Right lung (tissue), 2 donors: ENCODE measurements at regions not wholly inside any gene's neighbourhood (a gene's known extent, or its start where the extent isn't known, plus 50 kb on each side); places are given as distances from the start of the nearest gene placed in this dataset.
"Not testable (repeated sequence)": the region's sequence is repeated elsewhere in the genome, so short reads cannot be mapped to it uniquely, and the experiment has no call there.

ENCODE experiments used
- DNase-seq, 2 donors: peaks; one replicate each; pipeline ENCODE4 v3.0.0-alpha.2; 2013

DNA sequence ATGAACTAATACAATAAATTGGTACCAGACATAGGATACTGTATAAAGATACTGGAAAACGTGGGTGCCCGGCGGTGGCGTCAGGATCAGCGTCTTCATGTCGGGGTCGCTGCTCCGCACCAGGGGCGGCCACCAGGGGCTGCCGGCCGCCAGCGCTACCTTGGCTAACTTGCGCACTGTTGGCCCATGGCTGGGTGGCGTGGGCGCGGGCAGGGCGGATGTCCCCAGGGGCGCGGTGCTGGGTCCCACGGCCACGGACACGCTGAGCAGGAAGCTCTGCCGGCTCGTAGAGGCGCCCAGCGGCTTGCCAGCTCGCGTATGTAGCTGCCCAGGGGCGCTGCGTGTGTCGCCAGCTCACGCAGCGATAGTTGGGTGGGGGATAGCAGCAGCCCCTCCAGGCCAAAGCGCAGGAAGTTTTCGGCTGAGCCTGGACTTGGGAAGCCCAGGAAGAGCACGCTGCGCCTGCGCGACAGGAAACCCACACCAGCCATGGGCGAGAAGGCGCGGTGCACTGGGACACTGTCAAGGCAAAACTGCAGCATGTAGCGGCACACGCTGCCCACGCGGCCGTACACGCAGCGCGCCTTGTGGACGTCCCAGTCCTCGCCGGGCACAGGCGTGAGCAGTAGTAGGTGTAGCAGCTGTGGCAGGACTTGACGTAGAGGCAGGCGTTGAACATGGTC lies 299.9 kb downstream of the CCDC74A start:
- no peak for DNase-seq

DNA sequence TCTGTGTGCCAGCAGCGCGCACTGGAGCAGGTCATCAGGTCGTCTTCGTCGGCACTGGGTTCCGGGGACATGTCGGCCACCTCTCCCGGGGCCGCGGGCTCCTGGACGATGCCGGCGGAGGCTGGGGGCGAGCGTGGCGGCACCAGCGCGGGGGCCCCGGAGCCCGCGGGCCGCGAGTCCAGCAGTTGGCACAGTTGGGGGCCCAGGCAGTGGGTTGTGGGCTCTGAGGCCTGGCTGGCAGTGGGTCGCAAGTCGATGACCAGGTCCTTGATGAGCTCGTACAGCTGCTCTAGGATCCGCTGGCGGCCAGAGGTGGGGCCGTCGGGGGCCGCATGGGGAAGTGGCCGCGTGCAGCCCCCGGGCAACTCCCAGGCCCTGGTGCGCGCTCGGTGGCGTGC lies 300.5 kb downstream of the CCDC74A start:
- DNase-seq: no peak

DNA sequence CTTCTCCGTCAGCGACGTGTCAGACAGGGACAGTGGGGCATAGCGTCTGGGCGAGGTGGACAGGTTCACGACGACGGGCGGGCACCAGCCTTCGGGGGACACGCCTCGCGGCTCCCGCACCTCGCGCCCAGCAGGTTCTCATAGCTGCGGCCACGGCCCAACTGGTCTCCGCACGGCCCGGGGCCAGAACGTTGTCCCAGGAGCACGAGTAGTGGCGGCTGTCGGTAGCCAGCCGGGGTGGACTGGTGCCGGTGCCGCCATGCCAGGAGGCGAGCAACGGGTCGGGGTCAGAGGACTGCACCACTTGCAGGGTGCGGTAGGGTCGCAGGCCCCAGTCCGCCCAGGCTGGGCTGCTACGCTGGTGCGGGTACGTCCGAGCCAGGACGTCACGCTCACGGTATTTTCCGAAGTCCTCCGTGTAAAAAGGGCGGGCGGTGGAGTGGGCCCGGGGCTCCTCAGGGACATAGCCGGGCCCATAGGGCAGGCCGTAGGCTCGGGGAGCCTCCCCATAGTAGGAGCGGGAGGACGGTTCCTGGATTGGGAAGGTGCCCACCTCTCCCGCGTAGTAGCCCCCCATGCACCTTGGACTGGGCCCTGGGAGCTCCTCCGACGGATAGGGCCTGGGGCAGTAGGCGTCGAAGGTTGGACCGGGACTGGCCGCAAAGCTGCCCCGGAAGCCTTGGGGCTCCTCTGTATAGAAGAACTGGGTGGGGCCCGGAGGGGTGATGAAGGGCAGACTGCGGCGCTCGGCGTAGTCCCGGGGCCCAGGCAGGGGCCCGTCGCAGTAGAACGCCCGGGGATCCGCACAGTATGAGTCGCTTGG lies 301.2 kb downstream of the CCDC74A start:
- DNase-seq: not testable (repeated sequence)

DNA sequence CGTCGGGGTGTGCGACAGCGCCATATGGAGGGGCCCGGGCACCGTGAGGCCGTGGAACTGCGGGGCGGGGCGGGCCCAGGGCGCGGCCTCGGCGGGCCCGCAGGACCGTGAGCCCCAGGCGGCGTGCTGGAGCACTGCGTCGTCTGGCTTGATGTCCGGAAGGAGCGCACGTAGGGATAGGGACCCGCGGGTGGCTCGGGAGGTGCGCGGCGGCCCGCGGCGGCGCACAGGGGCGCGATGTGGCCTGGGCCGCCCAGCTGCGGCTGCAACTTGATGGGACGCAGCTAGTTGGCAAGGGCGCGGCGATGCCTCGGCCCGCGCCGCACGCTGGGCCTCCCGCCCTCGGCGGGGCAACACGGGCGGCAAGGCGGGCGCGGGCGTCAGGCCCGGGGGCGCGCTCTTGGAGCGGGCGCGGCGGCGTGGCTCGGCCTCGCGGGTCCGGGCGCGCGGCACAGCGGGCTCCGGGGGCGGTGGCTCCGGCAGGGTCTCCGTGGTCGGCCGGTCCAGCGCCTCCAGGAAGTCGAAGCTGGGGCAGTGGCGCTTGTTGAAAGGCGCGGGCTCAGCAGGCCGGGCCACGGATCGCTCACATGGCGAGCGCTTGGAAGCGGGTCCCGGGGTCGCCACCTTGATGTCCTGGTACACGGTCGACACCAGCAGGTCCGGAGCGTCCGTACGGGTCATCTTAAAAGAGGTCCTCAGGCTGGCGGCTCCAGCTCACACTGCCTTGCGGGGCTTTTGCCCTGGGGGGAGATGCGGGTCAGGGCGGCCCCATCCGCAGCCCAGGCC lies 302.0 kb downstream of the CCDC74A start:
- DNase-seq: not testable (repeated sequence)

DNA sequence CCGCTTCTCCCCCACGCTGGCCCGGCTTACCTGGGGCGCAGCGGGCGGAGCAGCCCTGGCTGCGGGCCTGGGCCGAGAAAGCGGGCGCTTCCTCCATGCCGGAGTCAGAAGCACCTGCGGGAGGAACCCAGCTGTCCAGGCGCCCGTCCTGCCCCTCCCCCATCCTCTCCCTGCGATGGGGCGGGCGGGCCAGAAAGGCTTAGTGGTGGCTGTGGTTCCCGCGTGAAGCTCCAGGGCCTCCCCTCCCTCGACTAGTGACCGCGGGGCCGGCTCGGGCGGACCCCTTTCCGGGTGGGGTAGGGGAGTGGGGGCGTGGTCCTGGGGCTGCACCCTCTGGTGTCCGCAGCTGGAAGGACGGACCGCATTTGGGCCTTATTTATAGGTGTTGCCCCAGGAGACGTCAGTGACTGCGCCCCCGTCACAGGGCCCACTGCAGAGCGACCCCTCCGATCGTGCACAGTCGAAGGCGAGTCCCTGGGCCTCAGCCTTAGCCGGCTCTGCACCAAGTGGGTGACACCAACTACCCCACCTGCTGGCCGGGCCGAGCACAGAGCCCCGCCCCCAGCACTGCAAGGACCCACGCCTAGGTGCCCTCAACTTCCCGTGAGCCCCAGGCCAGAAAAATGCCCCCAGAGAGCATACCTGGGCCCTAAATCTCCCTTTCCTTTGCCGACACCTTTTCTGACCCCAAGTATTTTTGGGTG lies 302.7 kb downstream of the CCDC74A start:
- DNase-seq: not testable (repeated sequence)

DNA sequence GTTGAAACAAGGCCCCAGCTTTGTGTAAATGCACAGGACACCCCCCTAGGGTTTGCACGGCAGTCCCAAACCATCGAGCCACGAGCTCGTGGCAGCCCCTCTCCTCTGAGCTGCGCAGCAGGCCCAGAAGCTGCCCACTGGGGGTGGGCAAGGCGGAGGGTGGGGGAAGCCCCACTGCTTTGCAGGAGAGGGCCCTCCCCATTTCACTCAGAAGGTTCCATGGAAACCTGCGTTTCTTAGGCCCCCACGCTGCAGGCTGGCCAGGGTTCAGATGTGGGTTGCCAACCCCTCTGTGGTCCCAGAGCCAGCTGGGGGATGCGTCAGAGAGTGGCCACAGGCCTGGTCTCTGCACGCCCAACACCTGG lies 303.2 kb downstream of the CCDC74A start:
- not testable (repeated sequence) for DNase-seq

DNA sequence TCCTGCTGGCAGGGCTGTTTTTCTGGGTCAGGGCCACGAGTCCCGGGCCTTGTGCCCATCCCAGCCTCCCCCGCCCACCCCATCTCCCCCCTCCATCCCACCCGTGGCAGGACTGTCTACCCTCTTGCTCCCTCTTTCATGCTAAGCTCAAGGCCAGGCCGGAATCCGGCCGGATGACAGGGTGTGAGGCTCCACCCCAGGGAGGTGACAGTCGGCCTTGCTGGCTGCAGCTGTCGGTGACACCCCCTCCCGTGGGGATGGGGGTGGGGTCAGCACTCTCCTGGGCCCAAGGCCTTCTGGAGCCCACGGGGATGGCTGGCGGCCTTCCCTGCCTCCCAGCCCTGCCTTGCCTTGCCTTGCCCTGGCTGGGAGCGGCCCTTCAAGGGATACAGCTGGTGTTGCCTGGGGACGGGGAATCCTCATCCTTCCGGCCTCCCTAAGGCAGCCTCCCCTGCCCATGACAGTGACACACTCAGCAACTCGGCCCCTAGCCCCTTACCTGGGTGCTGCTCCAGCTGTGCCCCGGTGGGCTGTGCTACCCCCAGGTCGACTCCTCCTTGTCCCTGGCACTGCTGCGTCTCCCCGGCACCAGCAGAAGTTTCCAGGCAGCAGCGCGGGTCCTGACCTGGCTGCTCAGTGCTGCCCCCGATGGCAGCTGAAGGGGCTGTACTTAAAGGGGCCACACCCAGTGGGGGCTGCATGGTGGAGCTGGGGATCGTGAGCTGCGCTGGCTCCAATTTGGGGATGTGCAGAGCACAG lies 303.9 kb downstream of the CCDC74A start:
- DNase-seq: not testable (repeated sequence)

DNA sequence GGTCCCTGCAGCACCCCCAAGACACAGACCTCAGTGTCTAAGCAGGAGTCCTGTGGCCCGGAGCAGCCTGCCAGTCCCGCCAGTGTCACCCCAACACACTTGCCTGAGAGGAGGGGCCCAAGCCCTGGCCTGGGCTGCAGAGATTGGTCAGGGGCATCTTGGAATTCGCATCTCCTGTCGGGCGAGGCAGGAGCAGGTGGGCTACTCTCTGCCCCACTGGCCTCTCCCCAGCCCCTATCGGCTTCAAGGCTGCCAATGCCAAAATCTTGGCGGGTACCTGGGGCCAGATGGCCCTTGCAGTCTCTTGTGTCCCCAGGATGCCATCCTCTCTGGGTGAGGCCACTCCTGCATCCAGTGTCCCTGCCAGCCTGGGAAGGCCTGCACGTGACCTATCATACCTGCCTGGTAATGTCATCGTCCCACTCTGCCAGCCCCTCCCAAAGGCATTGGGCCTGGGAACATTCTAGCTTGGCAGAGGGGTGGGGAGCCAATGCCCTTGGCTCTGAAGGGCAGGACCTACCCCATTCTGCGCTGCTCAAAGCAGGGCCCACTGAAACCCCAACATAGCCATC lies 304.6 kb downstream of the CCDC74A start:
- DNase-seq: not testable (repeated sequence)

DNA sequence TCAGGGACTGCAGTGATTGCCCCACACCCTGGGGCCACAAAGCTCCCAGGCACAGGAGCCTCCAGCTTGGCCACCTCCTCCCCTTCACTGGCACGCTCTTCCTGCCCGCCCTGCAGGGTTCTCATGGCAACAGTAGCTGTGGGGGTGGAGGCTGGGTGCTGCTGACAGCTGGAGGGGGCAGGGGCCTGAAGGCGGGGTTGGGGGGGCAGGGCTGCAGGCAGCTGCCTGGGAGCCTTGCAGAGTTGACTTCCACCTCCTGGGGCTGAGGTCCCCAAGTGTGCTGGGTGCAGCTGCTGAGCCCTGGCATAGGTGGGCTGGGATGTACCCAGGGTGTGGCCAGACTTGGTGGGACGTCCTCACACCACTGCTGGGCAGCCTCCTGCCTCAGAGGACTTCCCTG lies 305.2 kb downstream of the CCDC74A start:
- not testable (repeated sequence) for DNase-seq

DNA sequence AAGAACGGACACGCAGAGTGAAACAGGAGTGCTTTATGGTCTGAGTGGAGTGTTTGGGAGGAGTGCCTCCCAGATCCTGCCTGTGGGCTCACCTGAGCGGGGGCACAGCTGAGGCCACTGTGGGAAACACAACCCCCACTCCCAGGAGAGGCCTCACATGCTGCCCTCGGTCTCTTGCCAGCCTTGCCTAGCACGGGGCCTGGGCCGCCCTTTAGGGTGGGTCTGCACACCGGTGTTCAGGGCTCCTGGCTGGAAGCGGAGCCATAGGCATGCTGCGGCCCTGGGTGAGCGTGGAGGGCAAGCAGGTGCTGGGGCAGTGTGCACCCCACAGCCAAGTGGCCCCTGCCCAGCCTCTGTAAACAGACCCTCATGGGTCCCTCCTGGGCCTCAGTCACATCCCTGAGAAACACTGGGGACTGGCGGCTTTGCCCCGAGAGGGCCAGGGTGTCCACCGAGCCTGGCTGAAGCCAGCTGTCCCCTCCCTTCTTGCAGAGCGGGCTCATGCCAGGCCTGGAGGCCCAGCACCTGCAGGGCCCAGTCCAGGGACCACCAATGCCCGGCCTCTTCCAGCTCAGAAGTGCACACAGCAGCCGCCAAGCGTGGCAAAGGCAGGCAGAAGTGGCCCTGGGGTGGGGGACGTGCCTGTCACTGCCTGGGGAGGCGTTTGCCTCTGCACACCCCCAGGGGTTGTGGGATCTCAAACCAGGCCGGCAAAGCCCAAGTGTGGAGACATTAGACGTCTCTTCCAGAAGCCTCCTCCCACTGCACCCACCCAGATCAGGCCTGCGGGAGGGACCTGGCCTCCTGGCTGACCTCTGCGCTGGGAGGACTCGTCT lies 305.9 kb downstream of the CCDC74A start:
- DNase-seq: not testable (repeated sequence)

DNA sequence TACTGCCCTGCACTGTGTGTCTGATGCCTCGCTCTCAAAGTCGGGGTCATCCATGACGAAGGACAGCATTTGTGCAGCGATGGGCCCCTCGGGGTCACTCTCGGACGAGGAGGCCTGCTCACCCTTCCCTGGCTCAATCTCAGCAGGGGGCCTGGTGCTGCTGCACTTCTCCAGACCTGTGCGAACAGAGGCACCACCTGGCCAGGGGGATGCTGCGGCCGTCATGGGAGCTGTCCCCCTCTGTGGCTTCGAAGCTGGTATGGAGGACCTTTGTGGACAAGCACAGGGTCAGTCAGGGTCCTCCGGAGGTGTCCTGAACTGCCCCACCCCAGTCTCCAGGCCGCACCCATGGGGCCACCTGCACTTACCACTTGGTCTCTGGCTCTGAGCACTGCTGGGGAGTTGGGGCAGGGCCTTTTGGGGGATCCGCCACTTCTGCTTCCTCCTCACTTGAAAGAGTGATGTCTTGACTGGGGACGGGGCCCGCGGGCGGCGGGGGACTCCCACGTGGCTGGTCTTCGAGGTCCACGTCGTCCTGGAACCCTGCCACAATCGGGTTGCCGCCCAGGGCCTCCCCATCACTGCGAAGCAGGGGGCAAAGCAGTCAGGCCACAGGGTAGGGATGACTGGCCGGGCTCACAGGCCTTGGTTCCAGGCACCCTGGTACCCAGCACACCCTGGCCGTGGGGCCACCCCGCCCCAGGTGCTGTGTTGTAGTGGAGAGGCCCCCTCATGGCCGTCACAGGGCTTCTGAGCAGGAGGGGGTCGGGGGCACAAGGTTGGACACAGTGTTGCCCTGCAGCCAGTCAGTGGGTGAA lies 306.7 kb downstream of the CCDC74A start:
- DNase-seq: not testable (repeated sequence)

DNA sequence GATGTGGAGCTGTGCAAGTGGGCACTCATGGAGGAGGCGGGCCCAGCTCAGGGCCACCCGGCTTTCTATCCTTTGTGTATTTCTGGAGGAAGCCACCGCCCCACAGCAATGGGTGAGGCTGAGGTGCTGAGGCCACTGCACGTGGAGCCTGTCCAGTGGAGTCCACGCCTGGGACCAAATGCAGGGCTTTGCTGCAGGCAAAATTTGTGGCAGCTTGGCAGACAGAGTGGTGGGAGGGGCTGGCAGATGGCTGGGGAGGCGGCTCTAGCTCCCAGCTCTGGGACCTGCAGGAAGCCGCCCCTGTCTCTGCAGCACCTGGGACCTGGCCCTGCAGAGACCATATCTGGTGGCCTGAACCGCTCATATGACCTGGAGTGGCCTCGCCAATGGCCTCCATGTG lies 307.3 kb downstream of the CCDC74A start:
- not testable (repeated sequence) for DNase-seq

DNA sequence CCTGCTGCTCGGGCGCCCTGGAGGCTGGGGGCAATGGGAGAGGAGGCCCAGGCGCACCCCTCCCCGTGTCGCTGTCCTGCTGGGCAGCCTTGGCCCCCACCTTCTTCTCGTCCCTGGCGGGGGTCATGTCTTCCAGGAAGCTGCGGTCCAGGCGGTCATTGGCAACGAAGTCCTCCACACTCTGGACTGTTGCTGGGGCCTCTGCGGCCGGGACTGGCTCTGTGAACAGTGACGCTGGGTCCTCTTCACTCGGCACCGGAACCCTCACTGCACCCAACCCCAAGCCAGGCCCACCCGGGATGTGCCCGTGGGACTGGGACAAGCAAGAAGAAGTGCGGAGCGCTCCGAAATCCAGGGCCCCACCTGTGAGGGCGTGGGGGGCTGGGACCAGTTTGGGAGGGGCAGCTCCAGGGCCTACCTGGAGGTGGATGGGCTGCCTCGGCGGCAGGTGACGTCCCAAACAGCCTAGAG lies 308.0 kb downstream of the CCDC74A start:
- no peak for DNase-seq

DNA sequence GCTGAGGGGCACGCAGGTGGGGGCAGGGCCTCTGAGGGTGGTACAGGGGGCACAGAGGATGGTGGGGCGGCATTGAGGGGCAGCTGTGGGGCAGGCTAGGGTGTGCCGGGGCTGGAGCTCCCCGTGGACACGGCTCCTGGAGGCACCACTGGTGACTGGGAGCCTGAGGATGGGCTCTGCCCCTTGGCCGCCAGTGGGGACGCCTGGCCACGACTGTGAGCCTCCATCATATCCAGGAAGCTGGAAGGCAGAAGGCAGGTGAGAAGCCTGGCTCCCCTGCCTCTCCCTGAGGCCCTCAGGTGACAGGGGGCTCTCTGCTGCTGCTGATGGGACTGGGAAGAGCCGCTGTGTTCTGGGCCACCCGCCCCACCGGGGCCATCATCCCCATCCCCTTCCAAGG lies 308.4 kb downstream of the CCDC74A start:
- DNase-seq: not testable (repeated sequence)

DNA sequence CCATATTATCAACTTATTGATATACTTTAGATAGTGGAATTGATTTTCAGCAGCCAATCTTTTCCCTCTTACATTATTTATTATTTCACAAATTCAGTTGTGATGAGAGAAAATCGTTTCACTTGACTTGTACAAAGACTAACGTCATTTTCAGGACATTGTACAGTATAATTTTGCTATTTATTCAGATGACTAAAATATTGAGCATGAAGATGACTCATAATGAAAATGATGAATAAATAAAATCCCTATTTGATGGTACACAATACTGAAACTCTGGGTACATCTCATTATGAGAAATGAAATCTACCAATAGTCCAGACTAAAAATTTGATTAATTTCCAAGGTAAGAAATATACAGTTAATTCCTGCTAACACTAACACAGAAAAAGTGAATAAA lies 316.4 kb downstream of the CCDC74A start:
- DNase-seq: not testable (repeated sequence)

DNA sequence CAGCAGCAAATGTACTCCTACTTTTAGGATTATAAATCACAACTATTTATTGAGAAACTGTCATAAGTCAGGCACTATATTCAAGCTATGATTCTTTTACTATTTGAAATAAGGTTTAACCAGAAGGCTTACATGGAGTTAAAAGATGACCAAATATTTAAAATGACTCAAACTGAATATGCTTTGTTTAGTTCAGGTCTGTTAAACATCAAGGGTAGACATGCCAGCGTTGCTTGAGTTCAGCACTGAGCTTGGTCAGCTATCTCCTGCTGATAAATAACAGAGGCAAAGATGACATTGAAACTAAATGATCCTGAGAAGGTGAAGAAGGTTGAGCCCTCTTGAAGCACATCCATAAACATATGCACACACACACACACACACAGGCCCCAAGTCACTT lies 305.6 kb downstream of the ANKRD30BL start:
- DNase-seq: not testable (repeated sequence)

DNA sequence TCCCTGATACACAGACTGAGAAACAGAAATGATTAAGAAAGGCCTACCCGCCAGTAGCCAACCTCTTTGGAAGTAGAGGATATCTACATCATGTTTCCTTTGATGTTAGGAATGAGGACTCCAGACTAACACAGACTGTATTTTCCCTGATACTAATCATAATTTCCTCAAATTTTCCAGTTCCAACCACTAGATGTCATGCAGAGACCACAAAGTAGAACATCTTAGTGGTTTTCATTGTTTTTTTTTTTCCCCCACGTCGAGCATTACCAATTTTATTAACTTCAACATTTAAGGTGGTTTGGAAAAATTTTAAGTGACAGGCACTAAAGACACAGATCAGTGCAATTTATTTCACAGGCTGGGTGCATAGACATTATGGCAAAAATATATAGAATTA lies 303.6 kb downstream of the ANKRD30BL start:
- not testable (repeated sequence) for DNase-seq
